Trophoblast cell (in vitro differentiated cells and primary cell): ENCODE measurements at regions not wholly inside any gene's neighbourhood (a gene's known extent, or its start where the extent isn't known, plus 50 kb on each side); places are given as distances from the start of the nearest gene placed in this dataset.

ENCODE experiments used
- DNase-seq, 2 donors: peaks; one replicate each; pipeline ENCODE4 v3.0.0-alpha.2; 2016
- H2AFZ ChIP-seq: 2 replicates; pipeline ENCODE4 v1.6.1; 2013; ENCODE audit warnings: low read length, moderate library complexity, mild to moderate bottlenecking; ENCODE audit not compliant: insufficient read depth, poor library complexity
- H2AK5ac ChIP-seq: 2 replicates; pipeline ENCODE4 v1.6.1; 2013; ENCODE audit warnings: mild to moderate bottlenecking, low read length
- H2BK120ac ChIP-seq: 2 replicates; pipeline ENCODE4 v1.6.1; 2013; ENCODE audit warnings: low read length, mild to moderate bottlenecking, moderate library complexity; ENCODE audit not compliant: insufficient read depth, poor library complexity
- H2BK12ac ChIP-seq: 2 replicates; pipeline ENCODE4 v1.6.1; 2013; ENCODE audit warnings: mild to moderate bottlenecking, low read length, moderate library complexity
- H2BK5ac ChIP-seq: 2 replicates; pipeline ENCODE4 v1.6.1; 2013; ENCODE audit warnings: low read length, low read depth, moderate library complexity, mild to moderate bottlenecking; ENCODE audit not compliant: poor library complexity
- H3K14ac ChIP-seq: 2 replicates; pipeline ENCODE4 v1.6.1; 2013; ENCODE audit warnings: mild to moderate bottlenecking, low read length
- H3K18ac ChIP-seq: 2 replicates; pipeline ENCODE4 v1.6.1; 2013; ENCODE audit warnings: mild to moderate bottlenecking, low read length
- H3K23ac ChIP-seq: 2 replicates; pipeline ENCODE4 v1.6.1; 2013; ENCODE audit warnings: low read length
- H3K27ac ChIP-seq: 2 replicates; pipeline ENCODE4 v1.5.1; 2013; ENCODE audit warnings: low read depth, mild to moderate bottlenecking, inconsistent platforms, low read length, moderate library complexity
- H3K27me3 ChIP-seq: 2 replicates; pipeline ENCODE4 v1.6.1; 2013; ENCODE audit warnings: inconsistent platforms, mild to moderate bottlenecking, low read length, moderate library complexity; ENCODE audit not compliant: insufficient read depth
- H3K36me3 ChIP-seq, 2 experiments: 1 replicate in 1 of 2; 2 replicates in 1 of 2; pipeline ENCODE4 v1.6.1; 2013; ENCODE audit warnings: low read length in 2 of 2, mild to moderate bottlenecking in 2 of 2, moderate library complexity in 1 of 2; ENCODE audit not compliant: insufficient read depth in 2 of 2, control insufficient read depth in 1 of 2
- H3K4ac ChIP-seq: 2 replicates; pipeline ENCODE4 v1.6.1; 2013; ENCODE audit warnings: low read depth, mild to moderate bottlenecking, low read length, moderate library complexity
- H3K4me1 ChIP-seq, 2 experiments: 1 replicate in 1 of 2; 2 replicates in 1 of 2; pipeline ENCODE4 v1.6.1; 2013; ENCODE audit warnings: low read length in 2 of 2, mild to moderate bottlenecking in 2 of 2, moderate library complexity in 1 of 2; ENCODE audit not compliant: insufficient read depth in 2 of 2, control insufficient read depth in 1 of 2
- H3K4me2 ChIP-seq: 2 replicates; pipeline ENCODE4 v1.6.1; 2013; ENCODE audit warnings: inconsistent platforms, mild to moderate bottlenecking, low read length, moderate library complexity
- H3K4me3 ChIP-seq: 2 replicates; pipeline ENCODE4 v1.5.1; 2013; ENCODE audit warnings: mild to moderate bottlenecking, low read depth, low read length, inconsistent platforms
- H3K79me1 ChIP-seq: one replicate; pipeline ENCODE4 v1.6.1; 2013; ENCODE audit warnings: low read length
- H3K79me2 ChIP-seq: 2 replicates; pipeline ENCODE4 v1.6.1; 2013; ENCODE audit warnings: low read length, mild to moderate bottlenecking; ENCODE audit not compliant: control insufficient read depth, insufficient read depth, poor library complexity
- H3K9ac ChIP-seq: 2 replicates; pipeline ENCODE4 v1.6.1; 2013; ENCODE audit warnings: mild to moderate bottlenecking, low read length
- H3K9me3 ChIP-seq: 2 replicates; pipeline ENCODE4 v1.6.1; 2013; ENCODE audit warnings: low read depth, mild to moderate bottlenecking, control low read depth, inconsistent platforms, low read length; ENCODE audit not compliant: insufficient read depth
- H4K12ac ChIP-seq: 2 replicates; pipeline ENCODE4 v1.6.1; 2013; ENCODE audit warnings: low read depth, mild to moderate bottlenecking, low read length, moderate library complexity
- H4K8ac ChIP-seq: 2 replicates; pipeline ENCODE4 v1.6.1; 2013; ENCODE audit warnings: low read depth, mild to moderate bottlenecking, low read length, moderate library complexity
- H4K91ac ChIP-seq: one replicate; pipeline ENCODE4 v1.6.1; 2013; ENCODE audit warnings: low read depth, mild to moderate bottlenecking, low read length, moderate library complexity
- WGBS: extraction: QIAGEN DNeasy Blood & Tissue Kit; methylation state at CpG from one replicate; pipeline ENCODE4 v1.1.7; 2013; ENCODE audit warnings: missing lambda C conversion rate; ENCODE audit not compliant: insufficient read length, insufficient coverage; ENCODE audit errors: extremely low coverage; 5-methylcytosine and 5-hydroxymethylcytosine counted together

GRCh38 chr2:125427721-125428315 is 1228.1 kb upstream of the GYPC start:
- Histone ChIP-seq H2BK12ac (no peak overlapping the region), H3K4me2 (no peak overlapping the region), H3K79me1 (no peaks in the 10 kb centered on the region), H3K14ac (no peak overlapping the region), H3K4me3 (no peak overlapping the region), H2AK5ac (no peak overlapping the region), H3K18ac (no peak overlapping the region), H4K8ac (no peak overlapping the region), H2BK5ac (no peak overlapping the region), H3K9ac (no peak overlapping the region), H3K9me3 (no peaks in the 10 kb centered on the region), H3K79me2 (no peaks in the 10 kb centered on the region), H3K27me3 (no peaks in the 10 kb centered on the region), H4K91ac (no peak overlapping the region), H3K23ac (no peak overlapping the region), H4K12ac (no peak overlapping the region), H2AFZ (no peak overlapping the region), H3K4ac (no peak overlapping the region), H3K36me3 (no peaks in the 10 kb centered on the region), H3K27ac (no peak overlapping the region), H3K4me1 (no peaks in the 10 kb centered on the region), H2BK120ac (no peak overlapping the region)
- DNase-seq = no peak
- no CpG with 5 or more reads among the region's 1 CpG for WGBS

GRCh38 chr2:125444106-125444505 is 1211.9 kb upstream of the GYPC start:
- no peak overlapping the region for H3K4ac ChIP-seq
- no peaks in the 10 kb centered on the region for H3K9me3 ChIP-seq
- DNase-seq = no peak
- H3K27ac ChIP-seq = no peak overlapping the region
- no peak overlapping the region for H3K4me3 ChIP-seq
- H3K27me3 ChIP-seq = no peaks in the 10 kb centered on the region
- no peaks in the 10 kb centered on the region for H3K36me3 ChIP-seq
- no peak overlapping the region for H2BK12ac ChIP-seq
- H4K12ac ChIP-seq = no peak overlapping the region
- H3K4me2 ChIP-seq = no peak overlapping the region
- H2BK120ac ChIP-seq = no peak overlapping the region
- no peak overlapping the region for H3K18ac ChIP-seq
- H3K23ac ChIP-seq = no peak overlapping the region
- no peaks in the 10 kb centered on the region for H3K79me1 ChIP-seq
- H3K14ac ChIP-seq = no peak overlapping the region
- no peak overlapping the region for H4K8ac ChIP-seq
- no peak overlapping the region for H2AK5ac ChIP-seq
- H3K9ac ChIP-seq = no peak overlapping the region
- no peak overlapping the region for H4K91ac ChIP-seq
- no peaks in the 10 kb centered on the region for H3K79me2 ChIP-seq
- WGBS = no CpG with 5 or more reads among the region's 5 CpGs
- H2AFZ ChIP-seq = no peak overlapping the region
- no peaks in the 10 kb centered on the region for H3K4me1 ChIP-seq
- no peak overlapping the region for H2BK5ac ChIP-seq

- Histone ChIP-seq H3K4ac (no peak overlapping the region), H2BK12ac (no peak overlapping the region), H4K8ac (no peak overlapping the region), H3K23ac (no peak overlapping the region), H3K36me3 (no peaks in the 10 kb centered on the region), H4K12ac (no peak overlapping the region), H2BK5ac (no peak overlapping the region), H3K9ac (no peak overlapping the region), H3K14ac (no peak overlapping the region), H3K18ac (no peak overlapping the region), H3K79me1 (no peaks in the 10 kb centered on the region), H3K79me2 (no peaks in the 10 kb centered on the region), H2AFZ (no peak overlapping the region), H3K27me3 (no peaks in the 10 kb centered on the region), H3K9me3 (no peaks in the 10 kb centered on the region), H3K4me3 (no peak overlapping the region), H4K91ac (no peak overlapping the region), H2BK120ac (no peak overlapping the region), H2AK5ac (no peak overlapping the region), H3K4me1 (no peaks in the 10 kb centered on the region), H3K4me2 (no peak overlapping the region), H3K27ac (no peak overlapping the region)
- DNase-seq = no peak
These were observed 1210.5 kb upstream of the GYPC start for GRCh38 chr2:125445495-125445894.

GRCh38 chr2:125450092-125450491 is 1205.9 kb upstream of the GYPC start:
- H3K9ac ChIP-seq = no peak overlapping the region
- no peaks in the 10 kb centered on the region for H3K4me1 ChIP-seq
- no peak overlapping the region for H4K8ac ChIP-seq
- no peak overlapping the region for H3K14ac ChIP-seq
- H3K4me3 ChIP-seq = no peak overlapping the region
- no peak overlapping the region for H2BK5ac ChIP-seq
- H2AK5ac ChIP-seq = no peak overlapping the region
- no peak overlapping the region for H2AFZ ChIP-seq
- no peak overlapping the region for H2BK120ac ChIP-seq
- no peak overlapping the region for H3K4me2 ChIP-seq
- no peak overlapping the region for H3K23ac ChIP-seq
- DNase-seq = no peak
- no peaks in the 10 kb centered on the region for H3K9me3 ChIP-seq
- no peak overlapping the region for H3K27ac ChIP-seq
- no peaks in the 10 kb centered on the region for H3K79me1 ChIP-seq
- H2BK12ac ChIP-seq = no peak overlapping the region
- no peak overlapping the region for H3K18ac ChIP-seq
- H3K4ac ChIP-seq = no peak overlapping the region
- H3K79me2 ChIP-seq = no peaks in the 10 kb centered on the region
- H3K36me3 ChIP-seq = no peaks in the 10 kb centered on the region
- no peak overlapping the region for H4K12ac ChIP-seq
- no CpG with 5 or more reads among the region's 4 CpGs for WGBS
- H4K91ac ChIP-seq = no peak overlapping the region
- H3K27me3 ChIP-seq = no peaks in the 10 kb centered on the region
